ENCODE measurements at regions not wholly inside any gene's neighbourhood (a gene's known extent, or its start where the extent isn't known, plus 50 kb on each side); places are given as distances from the start of the nearest gene placed in this dataset.

GRCh38 chr2:176533505-176534193 lies 264.4 kb downstream of the MTX2 start:
- no peak for TF ChIP-seq EP300 (IDR thresholded peaks at IDR 0.05; ENCODE audit: borderline replicate concordance)
- no peak for TF ChIP-seq YY1 (IDR thresholded peaks at IDR 0.05; ENCODE audit: low read depth)
- no peak for TF ChIP-seq MAX (IDR thresholded peaks at IDR 0.05)
- no peak for TF ChIP-seq TAF1 (IDR thresholded peaks at IDR 0.05; ENCODE audit: low read depth)
- TF ChIP-seq TEAD4 (IDR thresholded peaks at IDR 0.05): no peak
- no peak for TF ChIP-seq EGR1 (IDR thresholded peaks at IDR 0.05)
- no peak for TF ChIP-seq CEBPB (IDR thresholded peaks at IDR 0.05)
- no peak for TF ChIP-seq FOXM1 (IDR thresholded peaks at IDR 0.05; ENCODE audit: borderline replicate concordance, low read depth)
